H9 (cell line): ENCODE measurements at regions not wholly inside any gene's neighbourhood (a gene's known extent, or its start where the extent isn't known, plus 50 kb on each side); places are given as distances from the start of the nearest gene placed in this dataset.

Source experiments
- DNase-seq: peaks from one replicate; pipeline ENCODE4 v3.0.0-alpha.2; 2017
- H2AFZ ChIP-seq: one replicate; pipeline ENCODE4 v1.6.1; 2013; ENCODE audit warnings: mild to moderate bottlenecking, low read length, control low read depth, moderate library complexity
- H2AK5ac ChIP-seq: 2 replicates; pipeline ENCODE4 v1.6.1; 2013; ENCODE audit warnings: low read length, control low read depth, mixed read lengths; ENCODE audit not compliant: insufficient read length
- H2BK120ac ChIP-seq: one replicate; pipeline ENCODE4 v1.6.1; 2013; ENCODE audit warnings: low read depth, mild to moderate bottlenecking, low read length, control low read depth, inconsistent platforms; ENCODE audit not compliant: poor library complexity, severe bottlenecking
- H2BK12ac ChIP-seq: 2 replicates; pipeline ENCODE4 v1.6.1; 2013; ENCODE audit warnings: low read length, control low read depth, mixed read lengths, low read depth; ENCODE audit not compliant: insufficient read length
- H2BK15ac ChIP-seq: 2 replicates; pipeline ENCODE4 v1.6.1; 2013; ENCODE audit warnings: low read depth, low read length, control low read depth
- H2BK20ac ChIP-seq: one replicate; pipeline ENCODE4 v1.6.1; 2013; ENCODE audit warnings: low read depth, mild to moderate bottlenecking, low read length, control low read depth, inconsistent platforms; ENCODE audit not compliant: poor library complexity, severe bottlenecking
- H2BK5ac ChIP-seq: 2 replicates; pipeline ENCODE4 v1.6.1; 2013; ENCODE audit warnings: low read length, control low read depth, mixed read lengths; ENCODE audit not compliant: insufficient read length
- H3K14ac ChIP-seq: 2 replicates; pipeline ENCODE4 v1.6.1; 2013; ENCODE audit warnings: low read length, control low read depth; ENCODE audit not compliant: insufficient read depth
- H3K18ac ChIP-seq: 2 replicates; pipeline ENCODE4 v1.6.1; 2013; ENCODE audit warnings: low read depth, mild to moderate bottlenecking, mixed read lengths, low read length, control low read depth; ENCODE audit not compliant: insufficient read length
- H3K23ac ChIP-seq: 2 replicates; pipeline ENCODE4 v1.6.1; 2013; ENCODE audit warnings: low read length, control low read depth, mixed read lengths, low read depth; ENCODE audit not compliant: insufficient read length
- H3K23me2 ChIP-seq: 2 replicates; pipeline ENCODE4 v1.6.1; 2013; ENCODE audit warnings: low read depth, mild to moderate bottlenecking, mixed read lengths, low read length, control low read depth; ENCODE audit not compliant: insufficient read length, poor library complexity, severe bottlenecking
- H3K27ac ChIP-seq: 2 replicates; pipeline ENCODE4 v1.5.1; 2013; ENCODE audit warnings: low read length, control low read depth, mixed read lengths, low read depth; ENCODE audit not compliant: insufficient read length
- H3K27me3 ChIP-seq: 2 replicates; pipeline ENCODE4 v1.6.1; 2013; ENCODE audit warnings: low read length, control low read depth, inconsistent platforms; ENCODE audit not compliant: insufficient read depth
- H3K4ac ChIP-seq: 2 replicates; pipeline ENCODE4 v1.6.1; 2013; ENCODE audit warnings: low read depth, mild to moderate bottlenecking, control low read depth, inconsistent platforms, low read length, moderate library complexity
- H3K4me1 ChIP-seq: 2 replicates; pipeline ENCODE4 v1.6.1; 2013; ENCODE audit warnings: low read length, control low read depth, inconsistent platforms; ENCODE audit not compliant: insufficient read depth
- H3K4me2 ChIP-seq: 2 replicates; pipeline ENCODE4 v1.6.1; 2013; ENCODE audit warnings: low read length, control low read depth, mixed read lengths; ENCODE audit not compliant: insufficient read length, insufficient read depth
- H3K56ac ChIP-seq: 2 replicates; pipeline ENCODE4 v1.6.1; 2013; ENCODE audit warnings: low read depth, mild to moderate bottlenecking, mixed read lengths, low read length, control low read depth; ENCODE audit not compliant: insufficient read length
- H3K79me1 ChIP-seq: 2 replicates; pipeline ENCODE4 v1.6.1; 2013; ENCODE audit warnings: low read depth, mild to moderate bottlenecking, moderate library complexity, low read length, control low read depth, inconsistent platforms; ENCODE audit not compliant: insufficient read depth, poor library complexity, severe bottlenecking
- H3K79me2 ChIP-seq: 2 replicates; pipeline ENCODE4 v1.6.1; 2013; ENCODE audit warnings: low read length, control low read depth, inconsistent platforms; ENCODE audit not compliant: insufficient read depth
- H3K9ac ChIP-seq: 2 replicates; pipeline ENCODE4 v1.6.1; 2013; ENCODE audit warnings: low read length, control low read depth, mixed read lengths; ENCODE audit not compliant: insufficient read length; ENCODE audit errors: extremely low read depth
- H3K9me3 ChIP-seq: one replicate; pipeline ENCODE4 v1.6.1; 2013; ENCODE audit warnings: low read depth, low read length, inconsistent platforms; ENCODE audit not compliant: control insufficient read depth
- H3T11ph ChIP-seq: one replicate; pipeline ENCODE4 v1.6.1; 2013; ENCODE audit warnings: mild to moderate bottlenecking, low read length, control low read depth, inconsistent platforms
- H4K20me1 ChIP-seq: one replicate; pipeline ENCODE4 v1.6.1; 2013; ENCODE audit not compliant: control insufficient read depth, insufficient read length, insufficient read depth
- H4K5ac ChIP-seq: 2 replicates; pipeline ENCODE4 v1.6.1; 2013; ENCODE audit warnings: low read depth, mild to moderate bottlenecking, mixed read lengths, low read length, control low read depth; ENCODE audit not compliant: insufficient read length
- H4K8ac ChIP-seq: replicated peaks from 2 replicates; pipeline ENCODE4 v1.6.1; 2013; ENCODE audit warnings: low read length, control low read depth, mixed read lengths, low read depth; ENCODE audit not compliant: insufficient read length
- H4K91ac ChIP-seq: 2 replicates; pipeline ENCODE4 v1.6.1; 2013; ENCODE audit warnings: low read depth, mild to moderate bottlenecking, moderate library complexity, mixed read lengths, low read length, control low read depth; ENCODE audit not compliant: insufficient read length
- H3K27ac Mint-ChIP-seq, 3 experiments: 2 replicates in 2 of 3; 3 replicates in 1 of 3; pipeline ENCODE4 v1.8.0; 2020 to 2021; ENCODE audit warnings: mixed read lengths in 3 of 3, mild to moderate bottlenecking in 1 of 3, moderate library complexity in 1 of 3
- H3K27me3 Mint-ChIP-seq: 2 replicates; pipeline ENCODE4 v1.8.0; 2021; ENCODE audit warnings: low read depth, mild to moderate bottlenecking, moderate library complexity, mixed read lengths
- H3K36me3 Mint-ChIP-seq, 3 experiments: 2 replicates in 2 of 3; 3 replicates in 1 of 3; pipeline ENCODE4 v1.8.0; 2020 to 2021; ENCODE audit warnings: low read depth in 3 of 3, mixed read lengths in 3 of 3; ENCODE audit not compliant: insufficient read depth in 1 of 3
- H3K4me1 Mint-ChIP-seq, 2 experiments: 2 replicates each; pipeline ENCODE4 v1.8.0; 2020; ENCODE audit warnings: mixed read lengths in 2 of 2
- H3K4me3 Mint-ChIP-seq, 2 experiments: 2 replicates in 1 of 2; 3 replicates in 1 of 2; pipeline ENCODE4 v1.8.0; 2020 to 2021; ENCODE audit warnings: mild to moderate bottlenecking in 2 of 2, mixed read lengths in 2 of 2, moderate library complexity in 1 of 2
- H3K9me3 Mint-ChIP-seq, 2 experiments: 2 replicates in 1 of 2; 3 replicates in 1 of 2; pipeline ENCODE4 v1.8.0; 2020; ENCODE audit warnings: mild to moderate bottlenecking in 2 of 2, mixed read lengths in 2 of 2, moderate library complexity in 1 of 2
- WGBS: extraction: QIAGEN DNeasy Blood & Tissue Kit; methylation state at CpG from one replicate; pipeline ENCODE4 v1.1.7; 2013; ENCODE audit warnings: missing lambda C conversion rate, low lambda C conversion rate, mixed read lengths; ENCODE audit not compliant: insufficient read length; ENCODE audit errors: extremely low coverage; 5-methylcytosine and 5-hydroxymethylcytosine counted together
- TF ChIP-seq, protein P1 (sequence below): fragments of 200-600 bp; sonication (generic); conservative IDR thresholded peaks from 3 replicates; pipeline ENCODE4 v1.8.0; 2021; ENCODE audit warnings: antibody characterized with exemption, mild to moderate bottlenecking

DNA sequence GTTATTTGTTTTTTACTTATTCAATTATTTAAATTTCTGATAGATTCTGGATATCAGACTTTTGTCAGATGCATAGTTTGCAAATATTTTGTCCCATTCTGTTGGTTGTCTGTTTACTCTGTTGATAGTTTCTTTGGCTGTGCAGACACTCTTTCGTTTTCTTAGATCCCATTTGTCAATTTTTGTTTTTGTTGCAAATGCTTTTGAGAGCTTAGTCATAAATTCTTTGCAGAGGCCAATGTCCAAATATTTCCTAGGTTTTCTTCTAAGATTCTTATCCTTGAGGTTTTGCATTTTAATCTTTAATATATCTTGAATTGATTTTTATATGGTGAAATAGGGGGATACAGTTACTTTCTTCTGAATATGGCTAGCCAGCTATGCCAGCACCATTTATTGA is 112.7 kb upstream of the SESTD1 start:
- Histone ChIP-seq H2AK5ac (no peak overlapping the region), H3K27me3 (no peaks in the 10 kb centered on the region), H2BK120ac (no peak overlapping the region), H3K23ac (no peak overlapping the region), H3T11ph (no peak overlapping the region), H3K9ac (no peak overlapping the region), H2BK15ac (no peak overlapping the region), H3K4me2 (no peak overlapping the region), H4K5ac (no peak overlapping the region), H3K23me2 (no peaks in the 10 kb centered on the region), H3K79me1 (no peaks in the 10 kb centered on the region), H4K91ac (no peak overlapping the region), H2BK20ac (no peak overlapping the region), H3K14ac (no peak overlapping the region), H4K20me1 (no peaks in the 10 kb centered on the region), H3K27ac (no peak overlapping the region), H4K8ac (no peak overlapping the region), H3K18ac (no peak overlapping the region), H2AFZ (no peak overlapping the region), H3K56ac (no peak overlapping the region), H2BK12ac (no peak overlapping the region), H3K79me2 (no peaks in the 10 kb centered on the region), H3K4ac (no peak overlapping the region), H2BK5ac (no peak overlapping the region), H3K4me1 (no peaks in the 10 kb centered on the region), H3K9me3 (no peaks in the 10 kb centered on the region)
- WGBS = no CpG with 5 or more reads among the region's 1 CpG
- TF ChIP-seq, protein P1, sequence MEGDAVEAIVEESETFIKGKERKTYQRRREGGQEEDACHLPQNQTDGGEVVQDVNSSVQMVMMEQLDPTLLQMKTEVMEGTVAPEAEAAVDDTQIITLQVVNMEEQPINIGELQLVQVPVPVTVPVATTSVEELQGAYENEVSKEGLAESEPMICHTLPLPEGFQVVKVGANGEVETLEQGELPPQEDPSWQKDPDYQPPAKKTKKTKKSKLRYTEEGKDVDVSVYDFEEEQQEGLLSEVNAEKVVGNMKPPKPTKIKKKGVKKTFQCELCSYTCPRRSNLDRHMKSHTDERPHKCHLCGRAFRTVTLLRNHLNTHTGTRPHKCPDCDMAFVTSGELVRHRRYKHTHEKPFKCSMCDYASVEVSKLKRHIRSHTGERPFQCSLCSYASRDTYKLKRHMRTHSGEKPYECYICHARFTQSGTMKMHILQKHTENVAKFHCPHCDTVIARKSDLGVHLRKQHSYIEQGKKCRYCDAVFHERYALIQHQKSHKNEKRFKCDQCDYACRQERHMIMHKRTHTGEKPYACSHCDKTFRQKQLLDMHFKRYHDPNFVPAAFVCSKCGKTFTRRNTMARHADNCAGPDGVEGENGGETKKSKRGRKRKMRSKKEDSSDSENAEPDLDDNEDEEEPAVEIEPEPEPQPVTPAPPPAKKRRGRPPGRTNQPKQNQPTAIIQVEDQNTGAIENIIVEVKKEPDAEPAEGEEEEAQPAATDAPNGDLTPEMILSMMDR = no peak
- Mint-ChIP-seq H3K9me3 (peaks cover 0 to 2% of the 10 kb centered on the region in 2 experiments; a peak in 3 of 5 replicates), H3K27ac (no peak overlapping the region), H3K4me1 (no peaks in the 10 kb centered on the region), H3K27me3 (no peaks in the 10 kb centered on the region), H3K36me3 (no peaks in the 10 kb centered on the region), H3K4me3 (no peak overlapping the region)
- no peak for DNase-seq
